ENCODE measurements at regions not wholly inside any gene's neighbourhood (a gene's known extent, or its start where the extent isn't known, plus 50 kb on each side); places are given as distances from the start of the nearest gene placed in this dataset.

GRCh38 chr2:180159921-180160320 is 152.8 kb upstream of the CWC22 start:
- H2AK5ac ChIP-seq (ENCODE audit: low read length), result no peak overlapping the region
- no peak overlapping the region for H4K8ac ChIP-seq (ENCODE audit: low read depth, low read length)
- no peak overlapping the region for H3K23ac ChIP-seq (ENCODE audit: low read length)
- H2BK15ac ChIP-seq (replicated peaks; ENCODE audit: low read depth), result no peak overlapping the region
- no peak for DNase-seq
- no CpG with 5 or more reads among the region's 2 CpGs for WGBS (ENCODE audit: extremely low coverage, insufficient coverage, low lambda C conversion rate)
- no peaks in the 10 kb centered on the region for H3K4me1 ChIP-seq (ENCODE audit: control insufficient read depth, low read depth, low read length)
- no peaks in the 10 kb centered on the region for H3K79me2 ChIP-seq (ENCODE audit: control insufficient read depth, insufficient read depth, low read length)
- H3K36me3 ChIP-seq (ENCODE audit: control insufficient read depth, insufficient read depth, low read length), result no peaks in the 10 kb centered on the region
- H3K4ac ChIP-seq (ENCODE audit: low read depth, low read length), result no peak overlapping the region
- H3K18ac ChIP-seq (ENCODE audit: low read length), result no peak overlapping the region
- H2BK5ac ChIP-seq (ENCODE audit: low read length), result no peak overlapping the region
- no peak overlapping the region for H3K9ac ChIP-seq (ENCODE audit: low read length)
- no peak overlapping the region for H2BK120ac ChIP-seq (ENCODE audit: low read depth, low read length)
- H3K27me3 ChIP-seq (ENCODE audit: insufficient read depth, low read length, poor library complexity), result no peaks in the 10 kb centered on the region
- no peak overlapping the region for H3K56ac ChIP-seq (ENCODE audit: low read length)
- H3K79me1 ChIP-seq (ENCODE audit: low read length), result no peaks in the 10 kb centered on the region
- H3K4me2 ChIP-seq (ENCODE audit: low read length), result no peak overlapping the region
- no peak overlapping the region for H3K4me3 ChIP-seq (ENCODE audit: low read length)
- no peak overlapping the region for H3K27ac ChIP-seq (ENCODE audit: low read depth, low read length)
- no peak overlapping the region for H4K5ac ChIP-seq (ENCODE audit: low read length)

DNA sequence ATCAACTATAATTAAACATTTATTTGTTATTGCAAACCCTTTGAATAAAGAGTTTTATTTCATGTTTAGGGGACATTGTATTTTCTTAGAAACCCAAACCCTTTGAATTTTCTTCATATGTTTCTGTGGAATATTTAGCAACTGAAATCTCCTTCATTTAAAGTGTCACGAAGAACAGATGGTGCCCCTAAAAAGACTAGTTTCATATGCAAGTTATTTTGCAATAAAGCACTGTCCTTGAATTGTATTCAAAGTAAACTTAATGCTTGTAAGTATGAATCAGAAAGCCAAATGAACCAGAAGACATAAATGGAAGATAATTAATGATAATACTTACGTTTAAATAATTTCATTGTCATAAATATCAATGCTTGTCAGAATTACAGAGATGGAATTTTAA is 151.9 kb upstream of the CWC22 start:
- Histone ChIP-seq H3K23ac (ENCODE audit: low read length) (no peak overlapping the region), H4K5ac (ENCODE audit: low read length) (no peak overlapping the region), H3K4me1 (ENCODE audit: control insufficient read depth, low read depth, low read length) (no peaks in the 10 kb centered on the region), H2AK5ac (ENCODE audit: low read length) (no peak overlapping the region), H2BK5ac (ENCODE audit: low read length) (no peak overlapping the region), H3K9ac (ENCODE audit: low read length) (no peak overlapping the region), H3K4ac (ENCODE audit: low read depth, low read length) (no peak overlapping the region), H3K56ac (ENCODE audit: low read length) (no peak overlapping the region), H3K27ac (ENCODE audit: low read depth, low read length) (no peak overlapping the region), H3K79me1 (ENCODE audit: low read length) (no peaks in the 10 kb centered on the region), H2BK15ac (replicated peaks; ENCODE audit: low read depth) (no peak overlapping the region), H3K4me3 (ENCODE audit: low read length) (no peak overlapping the region), H2BK120ac (ENCODE audit: low read depth, low read length) (no peak overlapping the region), H3K27me3 (ENCODE audit: insufficient read depth, low read length, poor library complexity) (no peaks in the 10 kb centered on the region), H3K36me3 (ENCODE audit: control insufficient read depth, insufficient read depth, low read length) (no peaks in the 10 kb centered on the region), H3K18ac (ENCODE audit: low read length) (no peak overlapping the region), H3K79me2 (ENCODE audit: control insufficient read depth, insufficient read depth, low read length) (no peaks in the 10 kb centered on the region), H3K4me2 (ENCODE audit: low read length) (no peak overlapping the region), H4K8ac (ENCODE audit: low read depth, low read length) (no peak overlapping the region)
- DNase-seq, result no peak
- no CpG with 5 or more reads among the region's 2 CpGs for whole genome bisulfite sequencing (ENCODE audit: extremely low coverage, insufficient coverage, low lambda C conversion rate)

DNA sequence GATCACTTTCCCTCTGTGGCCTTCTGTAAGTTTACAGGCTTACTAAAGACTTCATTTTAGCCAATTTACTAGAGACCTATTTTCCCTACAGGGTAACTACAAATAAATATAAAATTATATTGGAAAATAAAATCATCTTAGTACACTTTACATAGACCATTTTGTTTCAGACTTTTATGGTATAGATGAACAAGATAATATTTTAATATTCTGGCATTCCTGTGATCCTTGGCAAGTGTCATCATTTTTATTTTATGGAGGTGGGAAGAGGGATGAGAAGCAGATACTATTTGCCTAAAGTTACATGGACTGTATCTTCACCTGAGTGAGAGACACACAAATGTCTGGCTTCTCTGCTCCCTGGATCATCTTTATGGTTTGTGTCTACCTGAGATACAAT is 149.6 kb upstream of the CWC22 start:
- H3K23ac ChIP-seq (ENCODE audit: low read length), result no peak overlapping the region
- H2BK5ac ChIP-seq (ENCODE audit: low read length), result no peak overlapping the region
- no peak overlapping the region for H2AK5ac ChIP-seq (ENCODE audit: low read length)
- H2BK120ac ChIP-seq (ENCODE audit: low read depth, low read length), result no peak overlapping the region
- H3K79me2 ChIP-seq (ENCODE audit: control insufficient read depth, insufficient read depth, low read length), result no peaks in the 10 kb centered on the region
- H3K27me3 ChIP-seq (ENCODE audit: insufficient read depth, low read length, poor library complexity), result no peaks in the 10 kb centered on the region
- H3K36me3 ChIP-seq (ENCODE audit: control insufficient read depth, insufficient read depth, low read length), result no peaks in the 10 kb centered on the region
- H3K4me3 ChIP-seq (ENCODE audit: low read length), result no peak overlapping the region
- H3K4me1 ChIP-seq (ENCODE audit: control insufficient read depth, low read depth, low read length), result no peaks in the 10 kb centered on the region
- H4K8ac ChIP-seq (ENCODE audit: low read depth, low read length), result no peak overlapping the region
- no peak overlapping the region for H3K9ac ChIP-seq (ENCODE audit: low read length)
- H3K56ac ChIP-seq (ENCODE audit: low read length), result no peak overlapping the region
- no peak overlapping the region for H3K18ac ChIP-seq (ENCODE audit: low read length)
- no peak overlapping the region for H2BK15ac ChIP-seq (replicated peaks; ENCODE audit: low read depth)
- DNase-seq, result no peak
- no peaks in the 10 kb centered on the region for H3K79me1 ChIP-seq (ENCODE audit: low read length)
- no peak overlapping the region for H3K4ac ChIP-seq (ENCODE audit: low read depth, low read length)
- H3K4me2 ChIP-seq (ENCODE audit: low read length), result no peak overlapping the region
- no peak overlapping the region for H4K5ac ChIP-seq (ENCODE audit: low read length)
- H3K27ac ChIP-seq (ENCODE audit: low read depth, low read length), result no peak overlapping the region

DNA sequence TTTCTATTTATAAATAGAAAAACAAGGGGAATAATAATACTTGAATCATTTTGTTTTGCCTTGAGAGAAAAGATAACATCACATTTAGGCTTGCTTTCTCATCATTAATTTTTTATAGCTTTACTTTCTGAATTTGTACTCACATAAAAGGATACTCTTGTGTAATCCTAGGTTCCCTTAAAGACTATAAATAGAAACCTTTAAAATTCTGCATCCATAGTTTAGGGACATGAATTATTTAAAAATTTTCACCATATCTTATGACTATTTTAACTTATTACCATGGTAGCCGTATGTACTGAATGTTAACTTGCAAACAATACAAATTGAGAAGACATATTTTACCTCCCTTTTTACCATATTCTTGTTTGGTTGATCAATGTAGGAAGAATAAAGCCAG is 143.5 kb upstream of the CWC22 start:
- H3K18ac ChIP-seq (ENCODE audit: low read length), result no peak overlapping the region
- H3K56ac ChIP-seq (ENCODE audit: low read length), result no peak overlapping the region
- H3K4me1 ChIP-seq (ENCODE audit: control insufficient read depth, low read depth, low read length), result no peaks in the 10 kb centered on the region
- no CpG with 5 or more reads among the region's 1 CpG for WGBS (ENCODE audit: extremely low coverage, insufficient coverage, low lambda C conversion rate)
- no peaks in the 10 kb centered on the region for H3K79me2 ChIP-seq (ENCODE audit: control insufficient read depth, insufficient read depth, low read length)
- no peaks in the 10 kb centered on the region for H3K36me3 ChIP-seq (ENCODE audit: control insufficient read depth, insufficient read depth, low read length)
- H3K4me2 ChIP-seq (ENCODE audit: low read length), result no peak overlapping the region
- H2BK120ac ChIP-seq (ENCODE audit: low read depth, low read length), result no peak overlapping the region
- no peak for DNase-seq
- no peaks in the 10 kb centered on the region for H3K27me3 ChIP-seq (ENCODE audit: insufficient read depth, low read length, poor library complexity)
- H3K4me3 ChIP-seq (ENCODE audit: low read length), result no peak overlapping the region
- no peak overlapping the region for H4K8ac ChIP-seq (ENCODE audit: low read depth, low read length)
- no peak overlapping the region for H3K4ac ChIP-seq (ENCODE audit: low read depth, low read length)
- H3K79me1 ChIP-seq (ENCODE audit: low read length), result no peaks in the 10 kb centered on the region
- no peak overlapping the region for H3K9ac ChIP-seq (ENCODE audit: low read length)
- H2BK5ac ChIP-seq (ENCODE audit: low read length), result no peak overlapping the region
- H4K5ac ChIP-seq (ENCODE audit: low read length), result no peak overlapping the region
- no peak overlapping the region for H3K27ac ChIP-seq (ENCODE audit: low read depth, low read length)
- no peak overlapping the region for H3K23ac ChIP-seq (ENCODE audit: low read length)
- no peak overlapping the region for H2BK15ac ChIP-seq (replicated peaks; ENCODE audit: low read depth)
- H2AK5ac ChIP-seq (ENCODE audit: low read length), result no peak overlapping the region

DNA sequence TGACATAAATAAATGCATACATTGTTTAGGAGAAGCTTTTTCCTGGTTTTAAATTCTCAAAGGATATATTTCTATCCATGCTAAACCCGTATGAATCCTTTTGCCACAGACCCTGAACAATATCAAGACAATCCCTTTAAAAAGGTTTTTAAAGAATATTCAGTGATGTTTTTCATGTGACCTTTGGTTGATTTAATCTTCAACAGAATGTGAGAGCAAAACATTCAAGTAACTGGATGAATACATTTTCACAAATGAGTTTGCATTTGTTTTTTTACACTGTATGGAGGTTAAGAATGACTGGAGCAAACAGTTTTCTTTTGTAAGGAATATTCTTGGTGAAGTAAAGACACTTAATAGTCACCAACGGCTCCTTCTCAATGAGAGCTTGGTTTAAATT is 139.4 kb upstream of the CWC22 start:
- no CpG with 5 or more reads among the region's 2 CpGs for WGBS (ENCODE audit: extremely low coverage, insufficient coverage, low lambda C conversion rate)
- H3K23ac ChIP-seq (ENCODE audit: low read length), result no peak overlapping the region
- H3K9ac ChIP-seq (ENCODE audit: low read length), result no peak overlapping the region
- no peaks in the 10 kb centered on the region for H3K4me1 ChIP-seq (ENCODE audit: control insufficient read depth, low read depth, low read length)
- H2BK5ac ChIP-seq (ENCODE audit: low read length), result no peak overlapping the region
- no peak overlapping the region for H3K4ac ChIP-seq (ENCODE audit: low read depth, low read length)
- H3K79me2 ChIP-seq (ENCODE audit: control insufficient read depth, insufficient read depth, low read length), result no peaks in the 10 kb centered on the region
- no peak overlapping the region for H4K5ac ChIP-seq (ENCODE audit: low read length)
- no peak for DNase-seq
- no peak overlapping the region for H3K18ac ChIP-seq (ENCODE audit: low read length)
- H3K4me3 ChIP-seq (ENCODE audit: low read length), result no peak overlapping the region
- H2BK15ac ChIP-seq (replicated peaks; ENCODE audit: low read depth), result no peak overlapping the region
- H3K79me1 ChIP-seq (ENCODE audit: low read length), result no peaks in the 10 kb centered on the region
- H3K4me2 ChIP-seq (ENCODE audit: low read length), result no peak overlapping the region
- no peak overlapping the region for H3K56ac ChIP-seq (ENCODE audit: low read length)
- no peak overlapping the region for H2BK120ac ChIP-seq (ENCODE audit: low read depth, low read length)
- H4K8ac ChIP-seq (ENCODE audit: low read depth, low read length), result no peak overlapping the region
- no peaks in the 10 kb centered on the region for H3K36me3 ChIP-seq (ENCODE audit: control insufficient read depth, insufficient read depth, low read length)
- H2AK5ac ChIP-seq (ENCODE audit: low read length), result no peak overlapping the region
- H3K27ac ChIP-seq (ENCODE audit: low read depth, low read length), result no peak overlapping the region
- H3K27me3 ChIP-seq (ENCODE audit: insufficient read depth, low read length, poor library complexity), result no peaks in the 10 kb centered on the region

DNA sequence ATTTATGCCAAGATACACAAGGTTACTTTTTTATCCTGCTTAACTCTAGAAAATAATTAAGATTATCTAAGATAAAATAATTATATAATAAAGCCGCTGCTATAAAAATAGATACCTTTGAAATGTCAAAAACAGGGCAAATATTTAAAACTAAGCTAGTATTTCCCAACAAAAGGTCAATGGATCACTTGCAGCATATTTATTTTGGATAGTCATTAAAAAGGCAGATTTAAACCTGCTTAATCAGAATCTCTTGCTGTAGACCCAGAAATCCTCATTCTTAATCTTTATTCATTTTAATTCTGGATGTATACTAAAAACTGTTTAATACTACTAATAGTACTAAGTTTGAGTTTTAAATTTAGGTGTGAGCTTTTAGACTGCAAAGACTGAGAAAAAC is 139.0 kb upstream of the CWC22 start:
- H3K27me3 ChIP-seq (ENCODE audit: insufficient read depth, low read length, poor library complexity), result no peaks in the 10 kb centered on the region
- no peak overlapping the region for H3K18ac ChIP-seq (ENCODE audit: low read length)
- no peak overlapping the region for H3K4me2 ChIP-seq (ENCODE audit: low read length)
- H3K4me1 ChIP-seq (ENCODE audit: control insufficient read depth, low read depth, low read length), result no peaks in the 10 kb centered on the region
- no peak overlapping the region for H2BK120ac ChIP-seq (ENCODE audit: low read depth, low read length)
- WGBS (ENCODE audit: extremely low coverage, insufficient coverage, low lambda C conversion rate), result no CpG with 5 or more reads among the region's 1 CpG
- H4K8ac ChIP-seq (ENCODE audit: low read depth, low read length), result no peak overlapping the region
- no peak overlapping the region for H2BK5ac ChIP-seq (ENCODE audit: low read length)
- no peaks in the 10 kb centered on the region for H3K79me1 ChIP-seq (ENCODE audit: low read length)
- H3K27ac ChIP-seq (ENCODE audit: low read depth, low read length), result no peak overlapping the region
- H3K4me3 ChIP-seq (ENCODE audit: low read length), result no peak overlapping the region
- H3K4ac ChIP-seq (ENCODE audit: low read depth, low read length), result no peak overlapping the region
- no peak overlapping the region for H2AK5ac ChIP-seq (ENCODE audit: low read length)
- no peak overlapping the region for H3K9ac ChIP-seq (ENCODE audit: low read length)
- no peaks in the 10 kb centered on the region for H3K79me2 ChIP-seq (ENCODE audit: control insufficient read depth, insufficient read depth, low read length)
- H3K23ac ChIP-seq (ENCODE audit: low read length), result no peak overlapping the region
- H4K5ac ChIP-seq (ENCODE audit: low read length), result no peak overlapping the region
- H2BK15ac ChIP-seq (replicated peaks; ENCODE audit: low read depth), result no peak overlapping the region
- H3K36me3 ChIP-seq (ENCODE audit: control insufficient read depth, insufficient read depth, low read length), result no peaks in the 10 kb centered on the region
- DNase-seq, result no peak
- H3K56ac ChIP-seq (ENCODE audit: low read length), result no peak overlapping the region

Measured in mesendoderm (in vitro differentiated cells).